ENCODE measurements at regions not wholly inside any gene's neighbourhood (a gene's known extent, or its start where the extent isn't known, plus 50 kb on each side); places are given as distances from the start of the nearest gene placed in this dataset.

- TF ChIP-seq CTCF (IDR thresholded peaks at IDR 0.05; ENCODE audit: insufficient read depth, low read length, poor library complexity, severe bottlenecking) (no peak), EZH2phosphoT487 (conservative IDR thresholded peaks at IDR 0.05; ENCODE audit: low read length) (no peak)
Observed at GRCh38 chr2:57407772-57408201, 638.8 kb upstream of the VRK2 start.

Data from SU-DHL-6 (cell line).